ENCODE measurements at regions not wholly inside any gene's neighbourhood (a gene's known extent, or its start where the extent isn't known, plus 50 kb on each side); places are given as distances from the start of the nearest gene placed in this dataset.

GRCh38 chr11:69969890-69970784, 108.0 kb upstream of the ANO1 start:
- TF ChIP-seq CTCF (IDR thresholded peaks at IDR 0.05; ENCODE audit: poor library complexity) (no peak), EZH2 (IDR thresholded peaks at IDR 0.05; ENCODE audit: borderline replicate concordance) (no peak)

Measured in hepatocyte (in vitro differentiated cells).